ENCODE measurements at regions not wholly inside any gene's neighbourhood (a gene's known extent, or its start where the extent isn't known, plus 50 kb on each side); places are given as distances from the start of the nearest gene placed in this dataset.

DNA sequence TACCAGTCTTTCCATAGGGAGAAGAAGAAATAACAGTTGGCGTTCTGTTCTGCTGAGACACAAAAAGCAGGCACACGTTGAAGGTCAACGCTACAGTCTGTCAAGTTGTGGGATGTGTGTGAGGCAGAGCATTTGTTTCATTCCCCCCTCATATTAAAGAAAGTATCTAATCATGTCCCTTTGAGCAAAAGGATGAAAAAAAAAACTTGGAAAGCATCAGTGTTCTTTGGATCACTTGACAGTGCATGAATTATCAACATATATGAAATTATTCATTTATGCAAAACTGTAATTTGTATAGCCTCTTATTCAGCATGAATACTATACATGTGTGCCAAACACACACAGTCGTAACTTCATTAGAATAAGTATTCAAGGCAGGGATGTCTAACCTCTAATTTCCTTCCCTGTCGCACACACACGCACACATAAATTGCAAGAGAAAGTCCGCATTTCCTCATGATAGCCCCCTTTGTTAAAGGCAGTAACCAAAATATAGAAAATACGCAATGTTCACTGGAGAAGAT lies 228.6 kb downstream of the RND3 start:
- CTCF ChIA-PET, result no interaction called here

DNA sequence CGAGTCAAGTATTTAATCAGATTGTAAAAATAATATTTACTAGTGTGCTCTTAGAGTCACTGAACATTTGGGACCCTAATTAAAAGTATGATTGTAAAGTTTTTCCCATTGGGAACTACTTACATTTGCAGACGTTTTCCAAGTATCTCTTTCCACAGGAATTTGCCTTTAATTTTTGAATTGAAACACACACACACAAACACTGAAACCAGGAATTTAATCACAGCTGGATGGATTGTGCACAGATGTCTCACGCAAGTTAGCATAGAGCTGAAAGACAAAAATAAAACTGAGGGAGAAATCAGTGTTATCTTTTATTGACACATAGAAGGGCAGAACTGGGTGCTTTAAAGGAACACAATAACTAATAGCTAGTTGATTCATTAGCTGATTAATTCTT lies 230.7 kb downstream of the RND3 start:
- ATAC-seq (no peak), DNase-seq (ENCODE audit: low read depth, low spot score) (no peak)
- intact Hi-C loops (cut with micrococcal nuclease), result no loop called here
- RAD21 ChIA-PET (ENCODE audit: low non-redundant PET in 1 of 2, low total read pairs in 2 of 2, uncharacterized antibody in 2 of 2, unreplicated experiment in 2 of 2), result no interaction called here
- Histone ChIP-seq H4K20me1 (ENCODE audit: insufficient read depth) (no peaks in the 10 kb centered on the region), H3K9me3 (ENCODE audit: control insufficient read depth in 1 of 2, insufficient read depth in 1 of 2, low read depth in 1 of 2, low read length in 2 of 2) (no peaks in the 10 kb centered on the region), H3K27me3 (ENCODE audit: insufficient read depth, low read length) (no peaks in the 10 kb centered on the region), H3K79me2 (ENCODE audit: insufficient read depth, low read length) (no peaks in the 10 kb centered on the region), H3K4me2 (ENCODE audit: low read length) (no peak overlapping the region), H3K4me1 (ENCODE audit: control insufficient read depth in 1 of 2, insufficient read depth in 2 of 2, low read length in 2 of 2) (no peaks in the 10 kb centered on the region), H3K36me3 (ENCODE audit: control insufficient read depth in 1 of 2, insufficient read depth in 2 of 2, low read length in 2 of 2) (no peaks in the 10 kb centered on the region), H2AFZ (ENCODE audit: low read depth, low read length, poor library complexity, severe bottlenecking) (no peak overlapping the region), H3K4me3 (replicated peaks in 1 of 2; ENCODE audit: low read depth in 1 of 2, low read length in 2 of 2) (no peak overlapping the region), H3K9me2 (ENCODE audit: insufficient read depth) (no peaks in the 10 kb centered on the region), H3K27ac (ENCODE audit: low read depth, low read length) (no peak overlapping the region), H3K9ac (ENCODE audit: low read length) (no peak overlapping the region)
- POLR2A ChIA-PET, result no interaction called here
- BruUV-seq (replicated peaks), result no TSS peak
- CTCF ChIA-PET, result no interaction called here
- no peak for TF ChIP-seq SRF (IDR thresholded peaks at IDR 0.05; ENCODE audit: low read depth)
- TF ChIP-seq EZH2 (IDR thresholded peaks at IDR 0.05), result no peak
- no peak for TF ChIP-seq EZH2phosphoT487 (IDR thresholded peaks at IDR 0.05; ENCODE audit: borderline replicate concordance)
- no peak for TF ChIP-seq ZNF274 (IDR thresholded peaks at IDR 0.05; ENCODE audit: low read depth, low read length)
- TF ChIP-seq ELF1 (IDR thresholded peaks at IDR 0.05; ENCODE audit: borderline replicate concordance, low read depth), result no peak
- TF ChIP-seq ZFX (IDR thresholded peaks at IDR 0.05), result no peak
- TF ChIP-seq, protein P1, sequence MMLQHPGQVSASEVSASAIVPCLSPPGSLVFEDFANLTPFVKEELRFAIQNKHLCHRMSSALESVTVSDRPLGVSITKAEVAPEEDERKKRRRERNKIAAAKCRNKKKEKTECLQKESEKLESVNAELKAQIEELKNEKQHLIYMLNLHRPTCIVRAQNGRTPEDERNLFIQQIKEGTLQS (IDR thresholded peaks at IDR 0.05), result no peak
- TF ChIP-seq, protein P2, sequence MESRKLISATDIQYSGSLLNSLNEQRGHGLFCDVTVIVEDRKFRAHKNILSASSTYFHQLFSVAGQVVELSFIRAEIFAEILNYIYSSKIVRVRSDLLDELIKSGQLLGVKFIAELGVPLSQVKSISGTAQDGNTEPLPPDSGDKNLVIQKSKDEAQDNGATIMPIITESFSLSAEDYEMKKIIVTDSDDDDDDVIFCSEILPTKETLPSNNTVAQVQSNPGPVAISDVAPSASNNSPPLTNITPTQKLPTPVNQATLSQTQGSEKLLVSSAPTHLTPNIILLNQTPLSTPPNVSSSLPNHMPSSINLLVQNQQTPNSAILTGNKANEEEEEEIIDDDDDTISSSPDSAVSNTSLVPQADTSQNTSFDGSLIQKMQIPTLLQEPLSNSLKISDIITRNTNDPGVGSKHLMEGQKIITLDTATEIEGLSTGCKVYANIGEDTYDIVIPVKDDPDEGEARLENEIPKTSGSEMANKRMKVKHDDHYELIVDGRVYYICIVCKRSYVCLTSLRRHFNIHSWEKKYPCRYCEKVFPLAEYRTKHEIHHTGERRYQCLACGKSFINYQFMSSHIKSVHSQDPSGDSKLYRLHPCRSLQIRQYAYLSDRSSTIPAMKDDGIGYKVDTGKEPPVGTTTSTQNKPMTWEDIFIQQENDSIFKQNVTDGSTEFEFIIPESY (IDR thresholded peaks at IDR 0.05; ENCODE audit: extremely low read depth, insufficient replicate concordance, low read length), result no peak
- no peak for TF ChIP-seq CEBPB (IDR thresholded peaks at IDR 0.05; ENCODE audit: low read depth)
- TF ChIP-seq RAD21 (IDR thresholded peaks at IDR 0.05; ENCODE audit: low read depth), result no peak
- TF ChIP-seq, protein P3, sequence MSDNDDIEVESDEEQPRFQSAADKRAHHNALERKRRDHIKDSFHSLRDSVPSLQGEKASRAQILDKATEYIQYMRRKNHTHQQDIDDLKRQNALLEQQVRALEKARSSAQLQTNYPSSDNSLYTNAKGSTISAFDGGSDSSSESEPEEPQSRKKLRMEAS (IDR thresholded peaks at IDR 0.05), result no peak
- no peak for TF ChIP-seq SP1 (IDR thresholded peaks at IDR 0.05; ENCODE audit: low read depth)

More for the DNA sequence above, 228.6 kb downstream of the RND3 start:
- ChIA-PET POLR2A (no interaction called here), RAD21 (ENCODE audit: low non-redundant PET in 1 of 2, low total read pairs in 2 of 2, uncharacterized antibody in 2 of 2, unreplicated experiment in 2 of 2) (no interaction called here)
- no peak overlapping the region for H3K27ac ChIP-seq (ENCODE audit: low read depth, low read length)
- H3K4me1 ChIP-seq (ENCODE audit: control insufficient read depth in 1 of 2, insufficient read depth in 2 of 2, low read length in 2 of 2), result no peaks in the 10 kb centered on the region
- H3K36me3 ChIP-seq (ENCODE audit: control insufficient read depth in 1 of 2, insufficient read depth in 2 of 2, low read length in 2 of 2), result no peaks in the 10 kb centered on the region
- H3K4me3 ChIP-seq (replicated peaks in 1 of 2; ENCODE audit: low read depth in 1 of 2, low read length in 2 of 2), result no peak overlapping the region
- TF ChIP-seq JUND (IDR thresholded peaks at IDR 0.05) (no peak), RAD21 (IDR thresholded peaks at IDR 0.05; ENCODE audit: low read depth) (no peak), POLR2AphosphoS5 (IDR thresholded peaks at IDR 0.05; ENCODE audit: low read depth, low read length) (no peak), FOSL1 (IDR thresholded peaks at IDR 0.05; ENCODE audit: low read depth) (no peak), SRF (IDR thresholded peaks at IDR 0.05; ENCODE audit: low read depth) (no peak), SIN3A (IDR thresholded peaks at IDR 0.05; ENCODE audit: low read depth) (no peak)
- TF ChIP-seq, protein P2 (IDR thresholded peaks at IDR 0.05; ENCODE audit: extremely low read depth, insufficient replicate concordance, low read length), result no peak
- TF ChIP-seq, protein P1 (IDR thresholded peaks at IDR 0.05), result no peak
- H4K20me1 ChIP-seq (ENCODE audit: insufficient read depth), result no peaks in the 10 kb centered on the region
- no peak overlapping the region for H3K9ac ChIP-seq (ENCODE audit: low read length)
- H3K9me2 ChIP-seq (ENCODE audit: insufficient read depth), result no peaks in the 10 kb centered on the region
- DNase-seq (ENCODE audit: low read depth, low spot score), result no peak
- H3K79me2 ChIP-seq (ENCODE audit: insufficient read depth, low read length), result no peaks in the 10 kb centered on the region
- intact Hi-C loops (cut with micrococcal nuclease), result no loop called here
- H2AFZ ChIP-seq (ENCODE audit: low read depth, low read length, poor library complexity, severe bottlenecking), result no peak overlapping the region
- no peak overlapping the region for H3K4me2 ChIP-seq (ENCODE audit: low read length)
- no TSS peak for BruUV-seq (replicated peaks)
- ATAC-seq, result no peak
- H3K27me3 ChIP-seq (ENCODE audit: insufficient read depth, low read length), result no peaks in the 10 kb centered on the region
- H3K9me3 ChIP-seq (ENCODE audit: control insufficient read depth in 1 of 2, insufficient read depth in 1 of 2, low read depth in 1 of 2, low read length in 2 of 2), result no peaks in the 10 kb centered on the region
